Midbrain (tissue), 1 donor: ENCODE measurements at regions not wholly inside any gene's neighbourhood (a gene's known extent, or its start where the extent isn't known, plus 50 kb on each side); places are given as distances from the start of the nearest gene placed in this dataset.
"Not testable (repeated sequence)": the region's sequence is repeated elsewhere in the genome, so short reads cannot be mapped to it uniquely, and the experiment has no call there.

ENCODE experiments used
- DNase-seq: peaks from one replicate; lab custom pipeline; 2025; lab: John Stamatoyannopoulos, UW

DNA sequence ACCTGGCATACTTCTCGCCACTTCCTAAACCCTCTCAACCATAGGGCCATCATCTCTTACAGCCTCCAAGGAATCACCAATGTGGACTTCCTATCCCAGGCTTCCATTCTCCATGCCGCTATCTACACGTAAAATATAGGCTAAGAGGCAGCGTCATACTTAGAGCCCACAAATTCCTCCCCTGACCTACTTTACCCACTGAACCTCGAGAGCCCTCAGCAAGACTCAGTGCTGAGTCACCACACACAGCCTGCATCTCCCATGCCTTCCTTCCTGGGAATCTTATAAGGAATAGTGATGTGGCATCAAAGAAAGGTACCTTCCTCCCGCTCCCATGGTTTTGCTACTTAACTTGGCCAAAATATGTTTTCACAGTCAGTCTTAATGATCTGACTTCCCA lies 435.6 kb upstream of the NFE2L3 start:
- no peak for DNase-seq

GRCh38 chr7:25718596-25718995 lies 433.4 kb upstream of the NFE2L3 start:
- DNase-seq: no peak

- no peak for DNase-seq
These were observed 432.7 kb upstream of the NFE2L3 start for GRCh38 chr7:25719190-25719896.

GRCh38 chr7:25720427-25720826 lies 431.6 kb upstream of the NFE2L3 start:
- DNase-seq: peak; percentile 24

- peak; percentile 14 for DNase-seq
These were observed 429.1 kb upstream of the NFE2L3 start for GRCh38 chr7:25722856-25723255.

DNA sequence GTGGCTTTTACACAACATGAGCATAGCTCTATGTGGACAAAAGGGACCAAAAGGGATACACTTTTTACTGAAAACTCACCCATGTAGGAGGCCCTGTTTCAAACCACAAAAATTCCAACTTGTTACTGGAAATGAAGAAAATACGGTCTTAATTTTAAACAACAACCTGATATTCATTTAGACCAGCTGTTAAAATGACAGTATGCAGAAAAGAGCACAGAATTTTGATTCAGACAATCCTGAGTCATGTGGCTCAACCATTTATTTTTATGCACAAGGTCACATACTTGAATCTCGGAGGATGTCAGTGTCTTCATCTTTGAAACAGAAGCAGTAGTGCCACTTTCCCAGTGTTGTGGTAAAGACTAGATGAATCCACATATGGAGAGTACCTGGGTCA lies 426.5 kb upstream of the NFE2L3 start:
- DNase-seq: no peak

- DNase-seq: no peak
These were observed 425.7 kb upstream of the NFE2L3 start for GRCh38 chr7:25726170-25726780.

DNA sequence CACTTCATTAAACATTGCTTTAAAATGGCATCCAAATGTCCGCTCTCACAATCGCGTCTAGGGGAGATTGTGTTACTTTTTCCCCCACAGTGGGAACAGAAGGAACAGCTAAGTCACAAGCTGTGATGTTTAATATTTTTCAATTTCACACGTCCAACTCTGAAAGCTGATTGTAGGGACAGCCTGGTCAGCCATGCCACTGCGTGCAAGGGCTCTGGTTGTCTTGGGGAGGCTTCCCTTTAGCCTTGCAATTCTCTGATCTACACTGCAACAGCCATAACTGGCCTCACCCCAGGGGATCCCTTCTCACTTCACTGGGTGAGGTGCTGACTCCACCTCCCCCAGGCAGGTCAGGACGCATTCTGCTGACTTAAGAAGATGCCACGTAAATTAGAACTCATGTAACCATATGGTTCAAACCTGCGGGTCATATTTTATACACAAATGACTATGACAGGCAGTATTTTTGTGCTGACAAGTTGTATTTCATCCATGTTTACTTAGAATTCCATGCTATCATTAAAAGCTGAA lies 425.2 kb upstream of the NFE2L3 start:
- no peak for DNase-seq

GRCh38 chr7:25727446-25727845 lies 424.6 kb upstream of the NFE2L3 start:
- DNase-seq: no peak

DNA sequence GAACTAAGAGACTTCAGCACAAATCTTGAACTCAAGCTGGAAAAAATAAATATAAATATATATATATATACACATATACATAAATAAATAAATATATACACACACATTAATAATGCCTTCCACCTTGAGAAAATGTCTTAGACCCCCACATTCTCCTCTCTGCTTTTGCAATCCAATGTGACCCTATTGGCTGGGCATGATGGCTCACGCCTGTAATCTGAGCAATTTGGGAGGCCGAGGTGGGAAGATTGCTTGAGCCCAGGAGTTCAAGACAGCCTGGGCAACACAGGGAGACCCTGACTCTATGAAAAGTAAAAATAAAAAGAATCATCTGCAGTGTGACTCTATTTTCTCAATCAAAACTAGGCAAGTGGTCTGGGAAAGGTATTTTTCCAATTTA lies 424.1 kb upstream of the NFE2L3 start:
- DNase-seq: no peak

DNA sequence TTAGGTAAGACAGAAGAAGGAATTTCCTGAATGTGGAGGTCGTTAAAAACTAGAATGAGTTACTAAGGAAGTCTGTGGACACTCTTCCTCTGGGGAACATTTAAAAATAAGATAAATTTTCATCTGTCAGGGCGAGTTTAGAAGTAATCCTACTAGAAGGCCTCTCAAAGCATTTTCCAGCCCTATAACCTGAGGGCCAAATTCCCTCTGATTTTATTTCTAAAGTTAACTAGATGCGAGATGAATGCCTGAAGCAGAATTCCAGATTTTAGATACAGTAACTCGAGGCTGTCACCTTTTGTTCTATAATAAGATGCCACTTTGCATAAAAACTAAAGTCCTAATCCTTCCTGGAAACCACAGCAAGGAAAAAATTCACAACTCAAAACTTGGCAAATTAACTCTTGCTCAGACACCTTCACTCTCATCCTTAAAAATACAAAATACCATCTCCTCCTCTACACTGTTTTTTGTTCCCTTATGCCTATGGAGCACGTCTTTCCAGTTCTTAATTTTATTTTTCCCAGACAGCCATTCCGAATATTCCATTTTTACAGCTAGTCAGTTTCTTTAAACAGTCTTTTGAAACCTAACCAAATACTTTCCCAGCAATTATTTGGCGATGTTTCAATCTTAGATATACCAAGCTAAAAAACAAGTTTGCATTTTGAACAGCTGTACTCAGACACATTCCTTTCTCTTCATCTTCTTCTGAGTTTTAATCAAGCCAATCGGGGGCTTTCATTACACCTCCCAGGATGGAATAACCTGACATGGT lies 420.7 kb upstream of the NFE2L3 start:
- no peak for DNase-seq

GRCh38 chr7:25731846-25732245 lies 420.2 kb upstream of the NFE2L3 start:
- no peak for DNase-seq

DNA sequence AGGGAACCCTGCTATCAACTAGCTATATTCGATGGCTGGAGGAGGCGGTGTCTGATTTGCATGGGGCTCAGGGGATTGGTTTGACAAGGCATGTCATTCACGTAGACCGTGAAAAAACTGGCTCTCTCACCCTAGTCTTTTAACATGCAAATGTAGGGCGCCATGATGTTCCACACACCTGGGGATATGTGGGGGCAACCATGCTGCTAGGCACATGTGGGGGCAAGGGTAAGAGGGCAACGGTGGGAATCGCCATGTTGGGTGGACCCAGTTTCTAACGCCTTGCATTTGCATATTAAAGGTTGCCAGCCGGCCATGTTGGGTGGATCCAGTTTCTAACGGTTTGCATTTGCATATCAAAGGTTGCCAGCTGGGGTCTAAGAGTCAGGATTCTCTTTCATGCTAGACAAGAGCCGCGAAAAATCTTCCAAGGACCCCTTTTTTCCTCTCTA lies 419.2 kb upstream of the NFE2L3 start:
- no peak for DNase-seq

GRCh38 chr7:25735674-25736242 lies 416.2 kb upstream of the NFE2L3 start:
- DNase-seq: no peak

- no peak for DNase-seq
These were observed 413.5 kb upstream of the NFE2L3 start for GRCh38 chr7:25738528-25738927.

DNA sequence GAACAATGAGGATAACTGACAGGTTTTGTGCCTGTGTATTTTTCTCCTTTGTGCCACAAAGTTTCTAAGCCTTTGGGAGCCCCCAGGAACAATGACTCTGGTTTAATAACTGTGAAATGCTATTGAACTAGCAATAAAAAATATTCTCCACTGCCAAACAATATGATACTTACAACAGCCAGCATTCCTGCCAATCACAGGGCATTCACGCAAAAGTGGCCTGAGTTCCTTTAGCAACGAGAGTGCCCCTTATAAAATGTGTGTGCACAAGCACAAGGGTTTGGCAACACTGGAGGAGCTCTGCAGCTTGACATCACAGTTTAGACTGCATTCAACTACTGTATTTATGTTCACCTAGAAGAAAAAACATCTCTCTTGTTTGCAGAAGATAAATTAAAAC lies 412.9 kb upstream of the NFE2L3 start:
- no peak for DNase-seq

- no peak for DNase-seq
These were observed 409.7 kb upstream of the NFE2L3 start for GRCh38 chr7:25742316-25742715.

- not testable (repeated sequence) for DNase-seq
These were observed 408.1 kb upstream of the NFE2L3 start for GRCh38 chr7:25743670-25744451.

DNA sequence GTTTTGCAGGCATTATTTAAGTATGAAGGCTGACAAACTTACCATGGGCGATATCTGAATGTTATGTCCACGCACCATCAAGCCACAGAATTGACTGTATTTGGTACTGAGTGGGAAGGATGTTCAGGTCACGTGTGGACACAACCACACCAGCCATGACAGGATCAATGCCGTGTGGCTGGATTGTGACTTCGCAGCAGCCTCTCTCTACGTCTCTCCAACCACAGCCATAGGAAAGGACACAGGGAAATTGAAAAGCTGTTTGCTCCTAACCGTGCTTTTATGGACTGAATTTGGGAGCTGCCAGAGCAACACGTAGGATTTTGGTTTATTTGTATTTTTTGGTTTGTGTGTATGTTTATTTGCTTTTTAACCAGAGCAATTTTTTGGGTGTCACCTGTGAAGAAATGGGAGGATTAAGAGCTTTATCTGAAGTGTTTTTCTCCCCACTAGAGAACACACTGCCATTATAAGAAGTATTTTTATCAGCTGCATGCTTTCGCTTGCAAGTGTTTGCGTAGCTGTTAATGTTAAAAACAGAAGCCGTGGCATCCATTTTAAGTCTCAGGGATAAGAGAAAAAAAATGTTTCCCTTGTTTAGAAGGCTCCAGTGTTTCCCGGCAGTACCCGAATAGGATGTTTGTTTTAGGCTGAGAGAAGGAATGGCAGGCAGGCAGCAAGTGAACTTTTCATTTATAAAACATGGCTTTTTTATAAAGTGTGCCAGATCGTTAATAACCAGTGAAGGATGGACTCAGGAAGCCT lies 401.1 kb upstream of the NFE2L3 start:
- DNase-seq: no peak

GRCh38 chr7:25752154-25752553 lies 399.8 kb upstream of the NFE2L3 start:
- no peak for DNase-seq
